HS-27A (cell line): ENCODE measurements at regions not wholly inside any gene's neighbourhood (a gene's known extent, or its start where the extent isn't known, plus 50 kb on each side); places are given as distances from the start of the nearest gene placed in this dataset.

Source experiments
- DNase-seq: peaks from one replicate; pipeline ENCODE4 v3.0.0-alpha.2; 2012; ENCODE audit warnings: low read depth, missing footprints

- no peak for DNase-seq
Observed at GRCh38 chr7:25750744-25751508, 401.1 kb upstream of the NFE2L3 start.

GRCh38 chr7:25752154-25752553, 399.8 kb upstream of the NFE2L3 start:
- no peak for DNase-seq

- DNase-seq, result no peak
Observed at GRCh38 chr7:25752967-25753791, 398.8 kb upstream of the NFE2L3 start.

- no peak for DNase-seq
Observed at GRCh38 chr7:25753837-25754236, 398.2 kb upstream of the NFE2L3 start.

- no peak for DNase-seq
Observed at GRCh38 chr7:25754333-25754732, 397.7 kb upstream of the NFE2L3 start.

GRCh38 chr7:25754751-25755150, 397.2 kb upstream of the NFE2L3 start:
- DNase-seq, result no peak

GRCh38 chr7:25756601-25757000, 395.4 kb upstream of the NFE2L3 start:
- DNase-seq, result no peak

- no peak for DNase-seq
Observed at GRCh38 chr7:25758559-25758958, 393.4 kb upstream of the NFE2L3 start.

- DNase-seq, result no peak
Observed at GRCh38 chr7:25759286-25759685, 392.7 kb upstream of the NFE2L3 start.

GRCh38 chr7:25759748-25760147, 392.2 kb upstream of the NFE2L3 start:
- no peak for DNase-seq

GRCh38 chr7:25762511-25763462, 389.2 kb upstream of the NFE2L3 start:
- DNase-seq, result no peak

- DNase-seq, result no peak
Observed at GRCh38 chr7:25763463-25763860, 388.5 kb upstream of the NFE2L3 start.

- DNase-seq, result no peak
Observed at GRCh38 chr7:25765110-25765655, 386.8 kb upstream of the NFE2L3 start.

GRCh38 chr7:25770235-25770634, 381.8 kb upstream of the NFE2L3 start:
- no peak for DNase-seq

- DNase-seq, result no peak
Observed at GRCh38 chr7:25770670-25771069, 381.3 kb upstream of the NFE2L3 start.

- no peak for DNase-seq
Observed at GRCh38 chr7:25771491-25771890, 380.5 kb upstream of the NFE2L3 start.

- no peak for DNase-seq
Observed at GRCh38 chr7:25772802-25773201, 379.2 kb upstream of the NFE2L3 start.

GRCh38 chr7:25774675-25775074, 377.3 kb upstream of the NFE2L3 start:
- DNase-seq, result no peak

- DNase-seq, result no peak
Observed at GRCh38 chr7:25775570-25775969, 376.4 kb upstream of the NFE2L3 start.

GRCh38 chr7:25775999-25776743, 375.8 kb upstream of the NFE2L3 start:
- DNase-seq, result no peak

GRCh38 chr7:25776744-25777123, 375.3 kb upstream of the NFE2L3 start:
- no peak for DNase-seq
